CD14-positive monocyte (primary cell): ENCODE measurements at regions not wholly inside any gene's neighbourhood (a gene's known extent, or its start where the extent isn't known, plus 50 kb on each side); places are given as distances from the start of the nearest gene placed in this dataset.

Experiments used
- DNase-seq, 3 donors: peaks; one replicate each; pipeline ENCODE4 v3.0.0-alpha.2; 2011 to 2022
- H2AFZ ChIP-seq: 2 replicates; pipeline ENCODE4 v1.6.0; 2012; ENCODE audit warnings: mild to moderate bottlenecking, low read depth, low read length, inconsistent platforms; ENCODE audit not compliant: insufficient read depth, poor library complexity, severe bottlenecking
- H3K27ac ChIP-seq, 2 donors: 1 replicate in 1 of 2; 2 replicates in 1 of 2; pipeline ENCODE4 v1.5.1; 2012 to 2013; ENCODE audit warnings: low read length in 2 of 2, control low read depth in 1 of 2, inconsistent platforms in 1 of 2, low read depth in 1 of 2, mild to moderate bottlenecking in 1 of 2
- H3K27me3 ChIP-seq, 2 donors: one replicate each; pipeline versions ENCODE4 v1.6.0 to v1.6.1; 2011 to 2013; ENCODE audit warnings: low read length in 2 of 2; ENCODE audit not compliant: control insufficient read depth in 2 of 2, insufficient read depth in 2 of 2
- H3K36me3 ChIP-seq, 2 donors: replicated peaks in 1 of 2; 1 replicate in 1 of 2; 2 replicates in 1 of 2; pipeline versions ENCODE4 v1.5.1 to v1.6.1; 2012 to 2013; ENCODE audit warnings: low read length in 2 of 2, control low read depth in 1 of 2, inconsistent platforms in 1 of 2, mild to moderate bottlenecking in 1 of 2; ENCODE audit not compliant: insufficient read depth in 2 of 2, control insufficient read depth in 1 of 2
- H3K4me1 ChIP-seq, 2 donors: 1 replicate in 1 of 2; 2 replicates in 1 of 2; pipeline versions ENCODE4 v1.5.1 to v1.6.1; 2012 to 2013; ENCODE audit warnings: low read length in 2 of 2, control low read depth in 1 of 2, inconsistent platforms in 1 of 2, mild to moderate bottlenecking in 1 of 2, moderate library complexity in 1 of 2; ENCODE audit not compliant: insufficient read depth in 2 of 2, control insufficient read depth in 1 of 2
- H3K4me2 ChIP-seq: replicated peaks from 2 replicates; pipeline ENCODE3; 2012; ENCODE audit warnings: low read length, moderate library complexity, mild to moderate bottlenecking; ENCODE audit not compliant: poor library complexity, severe bottlenecking; ENCODE audit errors: extremely low read depth
- H3K4me3 ChIP-seq, 3 experiments: fragments of 200-600 bp in 1 of 3; sonication (generic) in 1 of 3; replicated peaks in 1 of 3; 1 replicate in 2 of 3; 2 replicates in 1 of 3; pipeline ENCODE4 v1.5.1; 2011 to 2013; ENCODE audit warnings: low read length in 3 of 3, mild to moderate bottlenecking in 3 of 3, control low read depth in 2 of 3, low read depth in 2 of 3, inconsistent platforms in 1 of 3, moderate library complexity in 1 of 3
- H3K79me2 ChIP-seq: 2 replicates; pipeline ENCODE4 v1.6.0; 2012; ENCODE audit warnings: mild to moderate bottlenecking, control low read depth, inconsistent platforms, low read length, moderate library complexity; ENCODE audit not compliant: insufficient read depth
- H3K9ac ChIP-seq: 2 replicates; pipeline ENCODE4 v1.6.0; 2017; ENCODE audit warnings: low read length, mild to moderate bottlenecking; ENCODE audit not compliant: insufficient read depth, poor library complexity, severe bottlenecking
- H3K9me3 ChIP-seq, 2 donors: replicated peaks in 1 of 2; 1 replicate in 1 of 2; 2 replicates in 1 of 2; pipeline versions ENCODE4 v1.5.1 to v1.6.1; 2012 to 2013; ENCODE audit warnings: low read length in 2 of 2, control low read depth in 1 of 2; ENCODE audit not compliant: control insufficient read depth in 1 of 2, insufficient read depth in 1 of 2
- H4K20me1 ChIP-seq: 2 replicates; pipeline ENCODE4 v1.6.0; 2012; ENCODE audit warnings: mild to moderate bottlenecking, low read length, control low read depth, moderate library complexity; ENCODE audit not compliant: insufficient read depth
- H3K27ac Mint-ChIP-seq, 7 donors: one replicate each; pipeline ENCODE4 v1.8.0; 2020; ENCODE audit warnings: mild to moderate bottlenecking in 7 of 7, mixed read lengths in 7 of 7, moderate library complexity in 6 of 7, inconsistent platforms in 2 of 7
- H3K27me3 Mint-ChIP-seq, 3 donors: one replicate each; pipeline ENCODE4 v1.8.0; 2021 to 2022; ENCODE audit warnings: low read depth in 3 of 3, mild to moderate bottlenecking in 3 of 3, mixed read lengths in 3 of 3, moderate library complexity in 3 of 3, inconsistent platforms in 1 of 3
- H3K36me3 Mint-ChIP-seq, 2 donors: one replicate each; pipeline ENCODE4 v1.8.0; 2020; ENCODE audit warnings: mixed read lengths in 2 of 2, inconsistent platforms in 1 of 2, mild to moderate bottlenecking in 1 of 2
- H3K4me1 Mint-ChIP-seq: one replicate; pipeline ENCODE4 v1.8.0; 2020; ENCODE audit warnings: mild to moderate bottlenecking, mixed read lengths
- H3K4me3 Mint-ChIP-seq, 2 donors: one replicate each; pipeline ENCODE4 v1.8.0; 2020; ENCODE audit warnings: mild to moderate bottlenecking in 2 of 2, mixed read lengths in 2 of 2, moderate library complexity in 1 of 2
- H3K9me3 Mint-ChIP-seq, 7 donors: one replicate each; pipeline ENCODE4 v1.8.0; 2020 to 2022; ENCODE audit warnings: mixed read lengths in 7 of 7, mild to moderate bottlenecking in 6 of 7, moderate library complexity in 6 of 7, inconsistent platforms in 2 of 7
- CTCF ChIP-seq: fragments of 200-600 bp; IDR thresholded peaks from one replicate; pipeline ENCODE4 v1.8.0; 2022; ENCODE audit warnings: antibody characterized with exemption, mild to moderate bottlenecking
- WGBS: methylation state at CpG from one replicate; pipeline ENCODE4 v1.1.5; 2013; ENCODE audit warnings: missing lambda C conversion rate; ENCODE audit not compliant: insufficient coverage; 5-methylcytosine and 5-hydroxymethylcytosine counted together
- intact Hi-C, 2 donors: fragments of 100-400 bp; cut with micrococcal nuclease; formaldehyde crosslinking; loops; one replicate each; pipeline versions ENCODE4 v1.15.0 to v1.15.1; 2023

- Mint-ChIP-seq H3K9me3 (peaks cover 0 to 3% (median 0%) of the 10 kb centered on the region in 7 donors), H3K36me3 (no peaks in the 10 kb centered on the region), H3K27ac (no peak overlapping the region), H3K4me1 (peaks cover 7% of the 10 kb centered on the region), H3K4me3 (no peak overlapping the region), H3K27me3 (peaks cover 1 to 3% (median 2%) of the 10 kb centered on the region in 3 donors)
- Histone ChIP-seq H3K4me3 (no peak overlapping the region), H3K4me1 (no peaks in the 10 kb centered on the region), H4K20me1 (no peaks in the 10 kb centered on the region), H3K4me2 (no peak overlapping the region), H3K9ac (no peak overlapping the region), H3K27me3 (no peaks in the 10 kb centered on the region), H3K36me3 (no peaks in the 10 kb centered on the region), H3K27ac (no peak overlapping the region), H2AFZ (no peak overlapping the region), H3K9me3 (no peaks in the 10 kb centered on the region), H3K79me2 (no peaks in the 10 kb centered on the region)
- TF ChIP-seq CTCF = no peak
- 87% methylated on average over 5 of the region's 8 CpGs for WGBS
- no peak for DNase-seq
- intact Hi-C loops = no loop called here
Observed at GRCh38 chr2:133972786-133973185, 281.1 kb upstream of the MGAT5 start.

GRCh38 chr2:133974353-133974752, 279.5 kb upstream of the MGAT5 start:
- no CpG with 5 or more reads among the region's 1 CpG for WGBS
- H3K9ac ChIP-seq = no peak overlapping the region
- TF ChIP-seq CTCF = no peak
- no peaks in the 10 kb centered on the region for H3K4me1 ChIP-seq
- no peaks in the 10 kb centered on the region for H3K36me3 Mint-ChIP-seq
- H3K79me2 ChIP-seq = no peaks in the 10 kb centered on the region
- no peak overlapping the region for H3K4me3 Mint-ChIP-seq
- H3K27me3 ChIP-seq = no peaks in the 10 kb centered on the region
- no peak overlapping the region for H3K27ac ChIP-seq
- H3K4me1 Mint-ChIP-seq = peaks cover 5% of the 10 kb centered on the region
- H3K9me3 Mint-ChIP-seq = peaks cover 0 to 3% (median 0%) of the 10 kb centered on the region in 7 donors
- no peak overlapping the region for H3K4me3 ChIP-seq
- no peaks in the 10 kb centered on the region for H4K20me1 ChIP-seq
- H3K27ac Mint-ChIP-seq = no peak overlapping the region
- peaks cover 2 to 3% (median 3%) of the 10 kb centered on the region in 3 donors for H3K27me3 Mint-ChIP-seq
- DNase-seq = no peak
- no peaks in the 10 kb centered on the region for H3K36me3 ChIP-seq
- no peaks in the 10 kb centered on the region for H3K9me3 ChIP-seq
- H2AFZ ChIP-seq = no peak overlapping the region
- intact Hi-C loops = no loop called here
- H3K4me2 ChIP-seq = no peak overlapping the region
